ENCODE measurements at regions not wholly inside any gene's neighbourhood (a gene's known extent, or its start where the extent isn't known, plus 50 kb on each side); places are given as distances from the start of the nearest gene placed in this dataset.

DNA sequence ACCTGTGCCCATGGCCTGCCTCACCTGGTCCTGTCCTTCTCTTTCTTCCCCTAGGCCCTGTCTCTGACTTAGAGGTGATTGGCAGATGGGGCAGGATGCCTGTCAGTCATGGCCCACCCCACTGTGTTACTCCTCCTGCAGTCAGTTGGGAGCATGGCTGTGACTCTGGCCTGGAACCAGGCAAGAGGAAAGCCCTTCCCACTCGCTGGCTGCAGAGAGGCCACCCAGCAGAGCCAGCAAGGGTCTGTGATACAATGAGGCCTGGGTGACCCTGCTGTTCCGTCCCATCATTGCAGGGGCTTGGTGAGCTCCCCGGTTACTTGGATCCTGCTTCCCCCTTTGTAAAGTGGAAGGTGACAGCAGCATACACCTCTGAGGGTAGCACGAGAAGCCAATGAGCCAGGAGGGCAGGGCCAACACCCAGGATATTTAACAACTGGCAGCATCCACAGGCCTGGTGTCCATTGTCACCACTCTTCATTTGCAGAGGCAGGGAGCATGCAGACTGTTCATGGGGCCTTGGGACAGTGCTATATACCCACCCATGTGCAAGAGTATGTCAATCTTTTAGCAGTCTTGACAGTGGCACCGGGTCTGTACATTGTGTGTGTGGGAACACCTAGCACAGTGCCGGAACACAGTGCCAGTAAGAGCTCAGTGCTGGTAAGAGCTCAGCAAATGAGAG, 191.0 kb upstream of the C1orf174 start:
- DNase-seq, result no peak

DNA sequence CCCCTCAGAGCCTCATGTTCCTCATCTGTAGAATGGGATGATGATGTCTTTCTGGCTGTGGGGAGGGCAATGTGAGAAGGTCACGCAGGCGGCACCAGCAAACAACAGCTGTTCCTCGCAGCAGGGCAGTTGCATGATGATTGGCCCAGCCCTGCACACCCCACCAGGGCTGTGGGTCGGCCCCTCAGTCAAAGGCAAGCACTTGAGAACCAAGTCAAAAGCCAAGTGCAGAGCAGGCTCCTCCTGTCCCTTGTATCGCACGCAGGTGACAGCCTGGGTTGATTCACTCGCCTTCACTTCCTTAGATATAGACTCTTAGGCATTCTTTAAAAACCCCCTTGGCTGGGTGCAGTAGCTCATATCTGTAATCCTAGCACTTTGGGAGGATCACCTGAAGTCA, 191.9 kb upstream of the C1orf174 start:
- DNase-seq, result no peak

DNA sequence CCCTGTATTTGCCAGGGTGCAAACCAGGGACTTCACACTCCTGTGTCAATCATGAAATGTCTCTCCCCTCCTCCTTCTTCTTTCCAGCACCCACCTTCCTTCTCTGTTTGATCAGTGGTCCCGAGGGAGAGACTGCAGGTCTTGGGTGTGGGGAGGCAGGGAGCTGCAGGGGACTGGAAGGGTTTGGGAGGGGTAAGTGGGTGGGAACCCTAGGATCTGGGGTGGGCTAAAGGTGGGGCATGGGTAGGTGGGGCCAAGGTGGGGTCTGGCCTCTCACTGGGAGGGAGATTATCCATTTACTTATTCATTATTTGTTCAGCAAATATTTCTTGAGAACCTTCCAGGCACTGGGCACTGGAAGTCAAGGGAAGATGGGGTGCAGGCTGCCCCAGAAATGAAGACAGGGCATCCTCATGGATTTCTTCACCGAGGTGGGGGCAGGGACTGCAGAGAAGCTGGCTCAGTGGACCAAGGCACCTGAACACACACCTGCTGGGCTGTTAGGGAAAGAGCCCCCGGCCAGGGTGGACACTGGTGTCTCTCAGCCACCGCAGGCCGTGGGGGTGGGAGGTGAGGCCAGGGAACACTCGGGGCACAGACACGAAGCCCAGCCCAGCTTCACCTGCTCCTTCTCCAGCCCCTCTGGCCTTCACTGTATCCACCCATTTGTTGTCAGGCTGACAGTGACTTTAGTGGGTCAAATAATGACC, 193.9 kb upstream of the C1orf174 start:
- DNase-seq, result no peak

DNA sequence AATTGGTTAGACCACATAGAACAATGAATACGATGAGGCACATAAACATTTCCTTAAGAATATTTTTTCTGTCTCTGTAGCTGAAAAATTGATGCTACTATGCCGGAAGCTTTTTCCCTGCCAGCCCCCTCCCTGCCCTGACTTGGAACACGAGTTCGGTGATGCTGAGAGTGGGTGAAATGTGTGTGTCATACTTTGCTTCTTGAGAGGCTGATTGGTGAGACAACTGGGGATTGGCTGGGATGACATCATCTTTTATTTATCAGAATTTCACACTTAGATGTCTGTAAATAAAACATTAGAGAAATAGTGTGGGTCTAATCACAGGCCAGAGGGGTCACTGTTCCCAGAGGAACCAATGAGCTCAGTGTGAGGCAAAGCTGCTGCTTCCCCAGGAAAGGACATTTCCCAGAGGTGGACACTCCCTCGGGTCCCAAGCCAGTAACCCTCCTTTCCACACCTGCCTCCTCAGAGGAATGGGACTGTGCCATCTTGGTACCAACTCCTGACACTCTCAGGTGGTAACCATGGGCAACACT, 195.4 kb upstream of the C1orf174 start:
- no peak for DNase-seq

DNA sequence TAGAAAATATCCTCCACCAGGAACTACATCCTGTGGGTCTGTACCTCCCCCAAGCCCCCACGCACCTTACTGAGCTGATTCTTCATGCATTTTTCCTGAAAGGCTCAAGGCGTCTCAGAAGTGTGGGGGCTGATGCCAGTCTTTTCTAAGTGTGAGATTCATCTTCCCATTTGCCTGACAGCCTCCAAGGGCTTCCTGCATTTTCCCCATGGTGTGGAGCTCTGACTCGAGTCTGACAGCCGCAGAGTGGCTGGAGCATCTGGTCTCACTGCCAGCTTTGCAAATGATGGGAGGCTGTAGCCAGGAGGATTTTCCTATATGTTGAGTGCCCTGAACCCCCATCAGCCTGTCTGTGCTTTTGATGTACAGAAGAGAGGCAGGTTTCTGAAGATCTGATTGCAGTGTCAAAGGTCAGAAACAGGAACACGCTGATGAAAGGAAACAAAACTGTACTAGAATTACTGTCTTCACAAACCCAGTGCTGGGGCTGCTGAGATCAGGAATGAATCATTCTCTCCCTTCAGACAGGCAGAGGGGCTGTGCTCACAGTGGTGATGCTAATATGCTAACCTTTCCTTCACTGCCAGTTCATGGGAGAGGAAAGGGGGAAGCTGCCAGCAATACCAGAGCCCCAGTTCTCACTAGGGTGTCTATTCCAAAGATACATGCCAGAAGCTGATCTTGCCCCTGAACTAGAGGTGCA, 201.5 kb upstream of the C1orf174 start:
- no peak for DNase-seq

DNA sequence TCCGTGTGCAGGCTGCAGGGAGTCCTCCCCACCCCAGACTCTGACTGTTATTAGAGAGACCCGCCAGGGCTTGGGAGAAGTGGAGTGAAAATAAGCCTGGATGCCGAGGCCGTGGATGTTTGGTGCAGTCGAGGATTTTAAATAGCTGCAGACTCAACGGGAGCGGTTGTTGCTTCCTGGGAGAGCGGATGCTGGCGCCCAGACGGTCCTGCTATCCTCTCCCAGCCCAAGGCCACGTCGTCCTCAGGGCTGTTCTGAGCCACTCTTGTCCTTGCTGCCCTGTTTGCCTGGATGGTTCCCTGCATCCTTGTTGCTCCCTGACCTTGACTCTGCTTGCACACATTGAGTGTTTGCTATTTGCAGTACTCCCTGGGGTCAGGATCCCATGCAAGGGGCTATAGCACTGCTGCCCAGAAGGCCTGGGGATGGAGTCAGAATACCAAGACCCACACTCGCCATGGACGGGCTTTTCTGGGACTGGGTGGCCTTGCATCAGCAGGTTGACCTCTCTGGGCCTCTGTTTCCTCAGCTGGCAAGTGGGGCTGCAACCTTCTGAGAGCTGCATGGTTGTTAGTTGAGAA, 205.3 kb upstream of the C1orf174 start:
- DNase-seq, result no peak

DNA sequence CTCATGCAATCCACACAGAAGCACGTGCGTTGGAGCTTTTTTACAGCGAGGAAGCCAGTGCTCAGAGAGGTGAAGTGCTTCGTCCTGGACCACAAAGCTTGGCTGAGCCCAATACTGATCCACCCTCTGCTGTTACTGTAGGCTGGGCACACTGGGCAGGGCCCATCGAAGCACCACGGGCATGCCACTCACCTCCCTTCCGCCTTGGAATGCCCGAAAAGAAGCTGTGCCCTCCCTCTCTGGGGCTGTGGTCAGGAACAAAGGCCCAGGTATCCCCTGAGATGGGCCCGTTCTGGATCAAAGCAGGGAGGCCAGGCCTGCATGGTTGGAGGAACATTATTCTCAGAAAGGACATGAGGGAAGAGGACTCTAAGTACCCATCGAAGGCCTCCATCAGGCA, 206.7 kb upstream of the C1orf174 start:
- no peak for DNase-seq

DNA sequence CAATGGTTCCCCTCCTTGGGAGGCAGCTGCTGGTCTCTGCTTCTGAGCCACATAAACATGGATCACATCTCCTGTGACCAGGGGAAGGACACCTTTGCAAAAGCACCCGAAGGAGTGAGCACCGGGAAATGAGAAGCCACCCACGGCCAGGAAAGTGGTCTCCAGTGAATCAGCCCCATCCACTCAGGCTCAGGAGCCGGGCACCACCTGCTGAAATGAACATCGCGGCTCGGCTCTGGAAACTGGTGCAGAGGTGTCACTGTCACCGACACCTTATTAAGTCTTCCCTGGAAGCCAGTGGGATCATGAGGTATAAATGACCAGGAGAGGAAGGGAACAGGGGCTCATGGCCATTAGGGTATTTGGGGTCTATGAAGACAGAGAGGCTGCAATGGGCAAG, 207.2 kb upstream of the C1orf174 start:
- DNase-seq, result no peak

DNA sequence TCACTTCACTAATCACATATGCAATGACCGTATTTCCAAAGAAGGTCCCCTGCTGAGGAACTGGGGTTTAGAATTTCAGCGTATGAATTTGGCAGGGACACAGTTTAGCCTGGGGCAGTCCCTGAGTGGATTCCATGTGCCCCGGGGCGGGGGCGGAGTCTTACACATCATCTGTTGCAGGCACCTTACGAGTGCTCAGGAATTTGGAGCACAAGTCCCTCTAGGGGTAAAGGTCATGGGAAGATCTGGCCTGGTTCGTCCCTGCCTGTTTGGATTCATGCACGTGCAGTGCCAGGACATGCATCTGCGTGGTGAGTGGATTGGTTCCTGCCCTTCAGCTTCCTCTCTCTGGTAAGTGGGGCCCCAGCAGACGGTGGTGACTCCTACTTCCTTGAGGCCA, 208.3 kb upstream of the C1orf174 start:
- DNase-seq, result no peak

DNA sequence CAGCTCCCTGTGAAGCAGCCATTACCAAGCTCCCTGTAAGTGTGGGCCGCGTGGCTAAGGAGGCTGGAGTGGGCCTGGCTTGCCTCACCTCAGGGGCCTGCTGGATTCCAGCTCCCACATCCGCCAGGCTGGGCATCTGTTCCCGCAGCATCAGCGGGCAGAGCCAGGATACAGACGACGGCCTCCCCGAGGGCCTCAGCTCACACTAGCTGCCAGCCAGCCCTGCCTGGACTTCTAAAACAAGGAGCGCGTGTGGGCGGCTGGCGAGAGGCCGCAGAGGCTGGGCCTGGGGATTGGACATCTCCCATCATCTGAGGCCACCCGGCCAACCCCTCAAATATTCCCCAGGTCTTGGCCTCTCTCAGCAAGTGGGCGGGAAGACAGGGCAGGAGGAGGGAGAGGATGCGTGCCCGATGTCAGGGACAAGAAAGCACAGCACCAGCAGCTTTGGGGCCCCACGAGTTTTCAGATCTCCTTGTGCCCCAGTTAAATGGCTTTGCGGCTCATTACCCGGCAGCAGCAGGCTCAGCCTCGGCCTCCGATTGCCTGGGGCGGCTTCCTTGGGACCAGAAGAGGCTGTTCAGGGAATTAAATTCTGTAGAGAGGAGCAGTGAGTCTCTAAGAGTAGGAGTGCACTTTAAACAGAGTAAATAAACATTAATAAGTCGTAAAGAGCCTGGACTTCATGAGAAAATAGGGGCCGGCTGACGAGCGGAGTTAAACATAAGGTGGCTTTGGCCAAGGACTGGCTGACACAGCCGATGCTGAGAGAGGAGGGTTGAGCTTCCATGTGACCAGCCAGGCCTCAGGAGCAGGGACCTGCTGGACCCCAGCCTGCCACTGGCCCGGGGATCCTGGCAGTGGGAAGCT, 208.9 kb upstream of the C1orf174 start:
- peak; percentile 67 for DNase-seq

DNA sequence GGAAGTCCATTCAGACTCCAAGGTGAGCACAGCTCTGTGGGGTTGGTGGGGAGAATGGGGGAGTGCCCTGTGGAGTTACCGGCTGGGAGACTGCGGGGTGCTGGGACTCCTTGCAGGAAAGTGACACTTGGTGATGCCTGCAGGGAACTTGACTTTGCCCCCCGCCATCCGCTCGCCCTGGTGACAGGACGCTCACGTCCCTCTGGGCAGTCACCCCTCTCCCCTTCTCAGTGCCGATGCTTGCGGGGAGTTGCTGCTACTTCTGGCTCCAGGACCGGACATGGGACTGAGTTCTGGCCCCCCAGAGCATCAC, 209.5 kb upstream of the C1orf174 start:
- DNase-seq, result no peak

DNA sequence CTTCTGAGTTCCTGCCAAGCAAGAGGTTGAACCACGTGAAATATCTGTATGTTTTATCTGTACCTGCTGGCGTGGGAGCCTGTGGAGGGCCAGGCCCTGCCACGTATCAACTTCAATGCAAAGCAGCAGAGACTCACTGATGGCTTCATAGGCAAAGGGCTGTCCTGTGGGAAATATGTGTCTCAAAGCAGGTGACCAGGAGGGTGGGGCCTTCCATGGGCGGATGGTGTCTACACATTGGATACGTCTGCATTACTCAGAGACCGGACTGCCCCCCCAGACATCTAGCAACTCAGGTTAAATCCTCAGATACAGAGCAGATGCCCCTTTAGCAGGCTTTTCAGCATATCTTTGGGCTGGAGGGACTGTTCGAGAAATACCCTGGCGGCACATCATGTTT, 210.8 kb upstream of the C1orf174 start:
- DNase-seq, result no peak

DNA sequence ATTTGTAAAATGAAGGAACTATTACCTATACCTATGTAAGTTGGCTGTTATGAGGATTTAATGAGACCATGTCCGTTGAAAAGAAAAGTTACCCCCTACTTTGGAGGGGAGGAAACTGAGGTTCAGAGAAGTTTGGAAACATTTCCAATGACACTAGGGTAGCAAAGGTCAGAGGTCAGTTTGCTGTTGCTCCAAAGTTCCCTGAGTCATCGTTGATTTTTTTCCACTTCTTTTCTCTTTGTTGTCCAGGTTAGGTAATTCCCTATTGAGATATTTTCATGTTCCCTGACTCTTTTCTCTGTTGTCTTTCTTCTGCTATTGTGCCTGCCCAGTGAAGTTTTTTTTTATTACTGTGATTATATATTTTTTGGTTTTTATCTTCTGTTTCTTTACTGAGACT, 213.8 kb upstream of the C1orf174 start:
- DNase-seq, result no peak

DNA sequence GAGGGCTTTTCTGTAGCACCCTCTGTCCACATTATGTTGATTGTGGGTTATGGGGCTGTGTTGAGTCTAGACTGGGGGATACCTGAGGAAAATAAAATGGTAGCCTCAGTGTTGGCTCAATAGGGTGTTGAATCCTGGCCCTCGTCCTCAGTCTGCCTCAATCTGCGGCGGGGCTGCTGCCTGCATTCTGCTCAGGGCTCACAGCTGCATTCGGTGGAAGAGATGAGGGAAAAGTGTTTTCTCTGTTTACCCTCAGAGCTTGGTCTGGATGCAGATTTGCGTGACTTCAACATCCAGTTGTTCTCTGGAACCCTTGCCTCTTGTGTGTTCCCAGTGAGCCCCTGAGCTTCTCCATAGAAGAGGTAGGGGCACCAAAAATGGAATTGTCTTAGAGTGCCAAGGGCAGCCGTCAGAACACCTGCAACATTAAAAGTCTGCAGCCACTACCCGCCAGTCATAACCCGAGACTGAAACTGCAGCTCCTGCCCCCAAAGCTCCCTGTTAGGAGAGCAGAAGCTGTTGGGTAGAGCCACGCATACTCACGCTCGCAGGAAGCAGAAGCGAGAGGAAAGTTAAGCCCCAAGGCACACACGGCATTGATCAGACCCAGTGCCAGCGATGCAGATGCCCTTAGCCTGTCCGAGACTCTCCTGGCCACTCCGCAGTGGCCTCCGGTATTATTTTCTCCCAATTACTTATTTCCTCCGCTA, 215.3 kb upstream of the C1orf174 start:
- no peak for DNase-seq

DNA sequence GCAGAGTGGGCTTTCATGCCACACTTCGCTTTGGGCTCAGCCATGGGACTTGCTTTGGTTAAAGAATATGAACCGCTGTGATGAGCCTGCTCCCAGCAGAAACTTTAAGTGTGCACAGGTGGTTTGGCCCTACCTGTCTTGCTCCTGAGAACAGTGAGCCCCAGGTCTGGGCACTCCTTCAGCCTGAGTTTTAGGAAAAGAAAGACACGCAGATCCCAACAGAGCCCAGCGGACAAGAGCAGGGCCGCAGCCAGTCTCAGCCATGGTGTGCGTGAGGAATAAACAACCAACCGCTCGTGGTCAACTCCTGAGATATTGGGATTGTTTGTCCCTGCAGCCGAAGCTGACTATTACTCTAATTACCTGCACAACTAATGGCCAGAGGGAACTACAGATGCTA, 217.1 kb upstream of the C1orf174 start:
- no peak for DNase-seq

DNA sequence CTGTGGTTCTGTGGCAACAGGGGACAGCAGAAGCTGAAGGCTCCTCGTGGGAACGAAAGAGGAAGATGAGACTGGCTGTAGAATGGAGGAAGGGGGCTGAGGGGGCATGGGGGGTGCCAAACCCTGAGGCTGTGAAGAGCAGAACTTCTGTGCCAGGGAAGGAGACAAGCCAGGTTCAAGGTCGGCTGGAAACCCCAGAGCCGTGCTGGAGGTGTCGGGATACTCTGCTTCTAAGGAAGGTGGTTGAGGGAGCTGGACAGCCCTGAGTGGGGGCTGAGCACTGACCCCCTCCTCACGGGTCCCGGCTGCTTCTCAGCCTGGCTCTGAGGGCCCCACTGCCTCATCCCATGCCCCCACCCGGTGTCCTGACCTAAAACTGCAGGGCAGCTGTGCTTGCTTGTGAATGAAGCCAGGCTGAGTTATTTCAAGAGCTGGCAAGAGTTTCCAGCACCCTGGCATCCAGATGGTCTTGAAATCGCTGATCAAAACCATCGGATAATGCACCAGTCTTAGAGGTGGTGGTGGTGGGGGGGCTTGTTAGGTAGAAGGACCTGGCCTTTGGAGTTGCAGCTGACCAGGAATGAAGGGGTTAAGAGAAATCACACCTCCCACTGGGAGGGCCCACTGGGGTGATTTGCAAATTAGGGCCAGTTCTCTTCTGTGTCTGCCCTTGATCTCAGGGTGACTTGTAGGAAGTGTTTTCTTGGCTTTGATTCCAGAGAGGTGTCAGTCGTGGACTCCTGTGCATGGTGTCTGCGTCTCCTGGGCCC, 218.9 kb upstream of the C1orf174 start:
- no peak for DNase-seq

DNA sequence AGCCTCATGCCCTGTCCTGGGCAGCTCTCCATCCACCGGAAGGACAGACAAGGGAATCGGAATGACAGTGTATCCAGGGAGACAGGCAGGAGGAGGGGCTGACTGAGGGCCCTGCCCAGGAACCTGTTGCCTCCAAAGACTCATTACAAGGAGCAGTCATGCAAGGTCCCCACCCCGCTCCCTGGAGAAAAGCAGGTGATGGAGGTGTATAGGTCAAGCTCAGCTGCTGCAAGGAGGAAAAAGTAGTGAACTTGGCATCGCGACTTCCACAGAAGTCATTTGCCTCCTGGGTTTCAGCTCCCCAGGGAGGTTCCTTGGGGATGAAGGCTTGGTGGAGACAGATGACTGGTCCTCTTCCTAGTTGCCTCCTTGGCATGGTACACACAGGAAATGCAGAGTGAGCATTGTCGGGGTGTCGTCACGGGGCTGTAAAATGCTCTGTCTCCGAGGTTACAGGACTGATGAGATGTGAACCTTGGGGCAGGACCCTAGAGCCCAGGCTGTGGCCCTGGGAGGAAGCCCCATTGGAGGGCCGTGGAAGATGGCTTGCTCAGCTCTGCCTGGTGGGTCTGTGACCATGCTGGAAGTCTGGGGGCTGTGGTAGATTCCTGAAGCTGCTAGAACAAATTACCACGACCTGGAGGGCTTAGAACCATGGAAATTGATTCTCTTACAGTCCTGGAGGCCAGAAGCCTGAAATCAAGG, 219.6 kb upstream of the C1orf174 start:
- no peak for DNase-seq

DNA sequence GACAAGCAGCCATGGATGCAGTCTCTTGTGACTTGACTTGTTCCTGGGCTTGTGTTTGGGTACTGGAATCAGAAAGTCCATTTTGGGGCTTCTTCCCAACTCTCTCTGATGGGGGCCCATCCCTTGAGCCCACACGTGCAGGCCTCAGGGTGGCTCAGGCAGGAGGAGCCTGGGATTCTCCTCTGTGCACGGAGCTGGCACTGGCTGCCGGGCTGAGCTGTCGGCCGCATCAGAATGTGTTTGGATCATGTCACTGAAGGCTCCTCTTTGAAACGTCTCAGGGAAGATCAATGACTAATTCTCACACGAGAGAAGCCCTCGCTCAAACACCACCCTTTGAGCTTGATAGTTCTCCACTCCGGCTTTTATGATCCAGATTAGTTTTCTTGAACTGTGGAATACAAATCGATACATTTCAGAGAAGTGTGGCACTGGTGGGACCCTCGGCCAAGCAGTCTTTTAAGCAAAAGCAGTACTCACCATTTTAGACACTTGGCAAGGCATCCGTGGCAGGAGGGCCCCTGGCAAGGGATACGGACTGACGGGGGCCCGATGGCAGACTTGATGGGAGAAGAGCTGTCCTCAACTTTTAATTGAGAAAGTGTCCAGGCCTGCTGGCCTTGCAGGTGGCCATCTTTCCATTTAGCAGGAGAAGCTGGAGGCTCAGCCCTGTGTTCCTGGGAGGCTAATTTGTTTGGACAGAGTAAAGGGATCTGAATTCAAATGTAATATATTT, 220.7 kb upstream of the C1orf174 start:
- no peak for DNase-seq

DNA sequence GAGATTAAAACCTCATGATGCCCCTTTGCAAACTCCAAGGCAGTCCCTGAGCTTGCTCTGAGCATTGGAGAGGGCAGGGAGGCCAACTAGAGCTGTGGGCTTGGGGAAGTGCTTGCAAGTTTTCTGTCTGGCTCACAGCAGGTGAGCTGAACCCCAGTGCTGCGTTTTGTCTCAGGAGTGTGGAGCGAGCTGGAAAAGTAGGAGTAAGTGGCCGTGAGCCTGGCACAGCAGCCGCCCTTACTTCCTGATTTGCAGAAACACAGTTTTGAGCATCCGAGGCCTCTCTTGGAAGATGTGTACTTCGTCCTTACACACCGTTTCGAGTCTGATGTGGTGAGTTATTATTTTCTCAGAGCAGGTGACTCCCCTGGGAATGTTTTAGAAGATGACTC, 221.2 kb upstream of the C1orf174 start:
- DNase-seq, result no peak
